ENCODE measurements at regions not wholly inside any gene's neighbourhood (a gene's known extent, or its start where the extent isn't known, plus 50 kb on each side); places are given as distances from the start of the nearest gene placed in this dataset.
A peak's percentile ranks its signal among the peaks of the same experiment; 100 is the strongest.

GRCh38 chr17:55829995-55830612 lies 79.3 kb downstream of the PCTP start:
- DNase-seq = no peak

GRCh38 chr17:55830699-55831471 lies 80.0 kb downstream of the PCTP start:
- no peak for DNase-seq

GRCh38 chr17:55833306-55833705 lies 82.5 kb downstream of the PCTP start:
- DNase-seq = no peak

GRCh38 chr17:55842405-55843158 lies 91.7 kb downstream of the PCTP start:
- no peak for DNase-seq

- DNase-seq = no peak
These were observed 92.9 kb downstream of the PCTP start for GRCh38 chr17:55843785-55844184.

- peak; percentile 83 for DNase-seq
These were observed 94.5 kb downstream of the PCTP start for GRCh38 chr17:55845385-55845784.

- DNase-seq = no peak
These were observed 95.9 kb downstream of the PCTP start for GRCh38 chr17:55846745-55847144.

GRCh38 chr17:55852734-55853133 lies 101.9 kb downstream of the PCTP start:
- no peak for DNase-seq

- DNase-seq = peak; percentile 19
These were observed 108.5 kb downstream of the PCTP start for GRCh38 chr17:55859301-55859795.

- DNase-seq = no peak
These were observed 114.4 kb downstream of the PCTP start for GRCh38 chr17:55865072-55865762.

- DNase-seq = no peak
These were observed 119.2 kb downstream of the PCTP start for GRCh38 chr17:55870044-55870443.

GRCh38 chr17:55872374-55872773 lies 121.5 kb downstream of the PCTP start:
- DNase-seq = no peak

- no peak for DNase-seq
These were observed 122.3 kb downstream of the PCTP start for GRCh38 chr17:55873017-55873758.

- DNase-seq = no peak
These were observed 132.3 kb downstream of the PCTP start for GRCh38 chr17:55883149-55883548.

GRCh38 chr17:55887531-55887930 lies 136.7 kb downstream of the PCTP start:
- no peak for DNase-seq

- DNase-seq = no peak
These were observed 138.4 kb downstream of the PCTP start for GRCh38 chr17:55889271-55889670.

- DNase-seq = no peak
These were observed 144.4 kb downstream of the PCTP start for GRCh38 chr17:55895112-55895759.

- DNase-seq = no peak
These were observed 146.4 kb downstream of the PCTP start for GRCh38 chr17:55897301-55897700.

GRCh38 chr17:55898195-55898594 lies 147.3 kb downstream of the PCTP start:
- DNase-seq = no peak

GRCh38 chr17:55900188-55900587 lies 149.3 kb downstream of the PCTP start:
- no peak for DNase-seq

GRCh38 chr17:55903028-55903690 lies 152.3 kb downstream of the PCTP start:
- DNase-seq = no peak

Data from eye (tissue), 1 donor.